ENCODE measurements at regions not wholly inside any gene's neighbourhood (a gene's known extent, or its start where the extent isn't known, plus 50 kb on each side); places are given as distances from the start of the nearest gene placed in this dataset.

DNA sequence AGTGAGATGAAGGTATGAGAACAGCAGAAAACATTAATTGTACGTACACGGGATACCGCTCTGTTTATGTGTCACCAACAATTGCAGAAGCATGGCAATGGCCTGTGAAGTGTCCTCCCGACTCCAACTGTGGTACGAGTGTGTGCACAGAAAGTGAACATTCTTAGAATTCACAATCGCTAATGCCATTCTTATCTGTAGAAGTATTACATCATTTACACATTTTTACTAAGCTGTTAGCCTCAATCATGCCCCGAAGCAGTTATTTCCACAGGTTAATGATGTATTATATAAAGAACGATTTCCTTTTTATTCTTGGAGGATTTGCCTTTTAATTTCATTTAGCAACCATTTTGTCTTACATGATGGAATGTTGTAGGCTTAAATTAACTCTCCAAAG, 103.4 kb downstream of the EVX1 start:
- TF ChIP-seq, protein P1, sequence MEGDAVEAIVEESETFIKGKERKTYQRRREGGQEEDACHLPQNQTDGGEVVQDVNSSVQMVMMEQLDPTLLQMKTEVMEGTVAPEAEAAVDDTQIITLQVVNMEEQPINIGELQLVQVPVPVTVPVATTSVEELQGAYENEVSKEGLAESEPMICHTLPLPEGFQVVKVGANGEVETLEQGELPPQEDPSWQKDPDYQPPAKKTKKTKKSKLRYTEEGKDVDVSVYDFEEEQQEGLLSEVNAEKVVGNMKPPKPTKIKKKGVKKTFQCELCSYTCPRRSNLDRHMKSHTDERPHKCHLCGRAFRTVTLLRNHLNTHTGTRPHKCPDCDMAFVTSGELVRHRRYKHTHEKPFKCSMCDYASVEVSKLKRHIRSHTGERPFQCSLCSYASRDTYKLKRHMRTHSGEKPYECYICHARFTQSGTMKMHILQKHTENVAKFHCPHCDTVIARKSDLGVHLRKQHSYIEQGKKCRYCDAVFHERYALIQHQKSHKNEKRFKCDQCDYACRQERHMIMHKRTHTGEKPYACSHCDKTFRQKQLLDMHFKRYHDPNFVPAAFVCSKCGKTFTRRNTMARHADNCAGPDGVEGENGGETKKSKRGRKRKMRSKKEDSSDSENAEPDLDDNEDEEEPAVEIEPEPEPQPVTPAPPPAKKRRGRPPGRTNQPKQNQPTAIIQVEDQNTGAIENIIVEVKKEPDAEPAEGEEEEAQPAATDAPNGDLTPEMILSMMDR (IDR thresholded peaks at IDR 0.05; ENCODE audit: low read length, missing control alignments): no peak
- no peak for DNase-seq (ENCODE audit: low read depth)
- no peak overlapping the region for H3K4me3 ChIP-seq (replicated peaks; ENCODE audit: low read depth, low read length)

DNA sequence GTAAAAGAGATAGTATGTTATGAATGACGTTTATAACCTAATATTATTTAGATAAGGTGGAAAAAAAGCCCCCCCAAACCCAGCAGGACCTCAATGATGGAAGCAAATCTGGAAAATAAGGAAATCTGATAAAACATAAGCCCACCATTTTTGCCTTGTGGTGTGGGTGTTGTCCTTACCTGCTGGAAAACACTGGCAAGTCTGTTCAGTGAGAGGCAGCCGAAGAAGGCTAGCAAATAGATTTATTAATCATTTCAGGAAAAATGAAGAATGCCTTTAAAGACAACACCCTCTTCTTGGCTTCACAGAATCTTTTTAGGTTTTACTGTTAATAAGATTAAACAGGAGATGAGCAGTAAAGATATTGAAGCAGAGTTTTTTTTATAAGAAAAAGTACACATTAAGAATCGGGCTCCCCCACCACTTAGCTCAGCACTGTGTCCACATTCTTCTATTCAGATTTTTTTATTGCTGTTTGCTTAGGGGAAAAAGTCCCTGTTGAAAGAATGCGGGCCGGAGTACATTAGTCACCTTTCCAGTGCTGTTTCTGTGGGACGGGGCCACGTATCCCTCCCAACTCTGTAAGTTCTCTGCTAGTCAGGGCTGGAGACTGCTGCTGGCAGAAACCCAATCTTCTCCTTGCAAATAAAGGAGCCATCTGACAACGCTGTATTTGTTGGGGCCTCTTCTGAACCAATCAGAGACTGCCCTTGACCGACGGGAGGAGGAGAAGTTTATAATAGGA, 104.1 kb downstream of the EVX1 start:
- DNase-seq (ENCODE audit: low read depth): peak; percentile 61
- H3K4me3 ChIP-seq (replicated peaks; ENCODE audit: low read depth, low read length): no peak overlapping the region

DNA sequence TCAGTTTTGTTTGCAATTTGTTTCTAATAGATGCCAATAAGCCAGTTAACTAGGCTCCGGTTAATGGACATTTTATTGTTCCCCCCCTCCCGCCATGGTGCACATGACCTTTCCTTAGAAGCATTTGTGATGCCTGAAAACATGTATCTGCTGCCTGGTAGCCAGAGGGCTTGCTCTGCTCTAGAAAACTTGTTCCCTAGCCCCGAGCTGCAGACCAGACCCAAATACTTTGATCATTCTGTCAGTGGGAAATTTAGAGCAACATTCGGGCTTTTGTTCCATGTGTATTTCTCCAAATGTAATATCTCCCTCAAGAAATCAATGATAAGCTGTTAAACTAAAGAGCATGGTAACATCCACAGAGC, 104.7 kb downstream of the EVX1 start:
- H3K4me3 ChIP-seq (replicated peaks; ENCODE audit: low read depth, low read length): no peak overlapping the region
- TF ChIP-seq, protein P1 (IDR thresholded peaks at IDR 0.05; ENCODE audit: low read length, missing control alignments): no peak
- DNase-seq (ENCODE audit: low read depth): no peak

More for the DNA sequence above, 104.1 kb downstream of the EVX1 start:
- TF ChIP-seq, protein P1 (IDR thresholded peaks at IDR 0.05; ENCODE audit: low read length, missing control alignments): no peak

DNA sequence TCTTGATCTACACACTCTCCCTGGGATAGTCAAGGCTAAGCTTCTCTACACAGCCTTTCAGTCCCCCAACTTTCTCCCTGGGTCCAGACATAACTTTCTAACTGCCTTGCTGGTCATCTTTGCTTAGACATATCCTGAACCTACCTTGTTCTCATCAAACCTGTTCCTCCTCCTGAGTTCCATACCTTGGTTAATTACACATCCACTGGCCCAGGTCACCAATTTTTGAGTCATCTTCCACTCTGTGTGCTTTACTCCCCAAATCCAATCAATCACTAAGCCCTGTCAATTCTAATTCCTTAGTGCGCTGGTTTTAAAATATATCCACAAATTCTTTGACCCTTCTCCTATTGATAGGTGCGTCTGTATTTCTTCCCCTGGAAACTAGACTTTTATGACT, 107.0 kb downstream of the EVX1 start:
- no peak overlapping the region for H3K4me3 ChIP-seq (replicated peaks; ENCODE audit: low read depth, low read length)
- TF ChIP-seq, protein P1 (IDR thresholded peaks at IDR 0.05; ENCODE audit: low read length, missing control alignments): no peak
- DNase-seq (ENCODE audit: low read depth): no peak

DNA sequence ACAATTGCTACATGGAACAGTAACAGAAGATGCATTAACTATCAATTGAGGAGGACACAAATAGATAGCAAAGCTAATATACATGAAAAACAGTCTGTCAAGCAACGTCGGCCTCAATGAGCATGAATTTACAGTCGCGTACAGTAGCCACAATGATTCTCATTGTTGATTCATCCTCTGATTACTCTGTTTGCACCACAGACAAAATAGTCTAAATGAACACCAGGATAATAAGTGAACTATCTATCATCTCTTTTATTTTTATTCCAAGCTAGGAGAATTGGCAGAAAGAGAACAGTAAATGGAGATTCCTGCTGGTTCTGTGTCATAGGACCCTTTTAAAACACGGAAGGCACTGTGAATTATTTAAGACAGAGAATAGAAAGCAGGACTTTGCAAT, 108.5 kb downstream of the EVX1 start:
- no peak for DNase-seq (ENCODE audit: low read depth)
- TF ChIP-seq, protein P1 (IDR thresholded peaks at IDR 0.05; ENCODE audit: low read length, missing control alignments): no peak
- H3K4me3 ChIP-seq (replicated peaks; ENCODE audit: low read depth, low read length): no peak overlapping the region

DNA sequence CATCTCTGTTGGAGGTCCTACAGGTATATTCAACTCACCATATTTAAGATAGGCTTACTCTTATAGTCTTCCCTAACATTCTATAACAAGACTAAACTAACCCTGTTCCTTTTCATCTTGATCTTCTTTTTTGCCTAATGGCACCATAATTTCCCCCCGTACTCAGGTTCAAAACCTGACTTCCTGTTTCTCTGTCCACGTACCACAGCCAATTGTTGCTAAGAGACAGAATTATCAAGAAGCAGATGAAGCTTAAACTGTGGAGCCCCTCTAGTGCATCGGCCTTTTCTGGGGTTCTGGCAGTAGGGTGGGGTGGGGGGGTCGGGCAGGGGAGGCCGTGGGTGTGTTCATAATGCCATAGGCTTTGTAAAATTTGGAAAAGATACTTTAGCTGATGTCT, 109.2 kb downstream of the EVX1 start:
- DNase-seq (ENCODE audit: low read depth): no peak
- no peak overlapping the region for H3K4me3 ChIP-seq (replicated peaks; ENCODE audit: low read depth, low read length)
- TF ChIP-seq, protein P1 (IDR thresholded peaks at IDR 0.05; ENCODE audit: low read length, missing control alignments): no peak

Data from fibroblast of pulmonary artery (primary cell).